Fibroblast of skin of left quadriceps (primary cell): ENCODE measurements at regions not wholly inside any gene's neighbourhood (a gene's known extent, or its start where the extent isn't known, plus 50 kb on each side); places are given as distances from the start of the nearest gene placed in this dataset.
"Not testable (repeated sequence)": the region's sequence is repeated elsewhere in the genome, so short reads cannot be mapped to it uniquely, and the experiment has no call there.

Experiments
- DNase-seq, 2 experiments: peaks; one replicate each; pipeline ENCODE4 v3.0.0-alpha.2; 2013; ENCODE audit warnings: low read depth in 2 of 2

DNA sequence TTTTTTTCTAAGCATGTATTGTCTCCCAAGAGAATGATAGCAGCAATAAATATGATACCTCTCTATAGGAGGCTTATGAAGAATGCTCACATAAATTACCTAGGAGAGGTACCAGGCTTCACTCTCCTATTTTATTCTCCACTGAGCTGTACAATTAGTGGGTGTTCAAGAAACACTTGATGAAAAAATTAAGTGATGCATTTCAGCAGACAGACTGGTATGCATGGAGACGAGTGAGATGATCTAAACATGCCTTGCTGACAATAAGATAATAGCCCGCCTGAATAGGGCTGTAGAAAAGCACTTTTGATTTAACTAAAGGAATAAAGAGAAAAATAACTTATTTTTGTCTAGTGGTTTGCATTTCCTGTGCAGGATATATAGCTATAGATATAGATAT lies 1449.7 kb downstream of the GATA3 start:
- no peak for DNase-seq

DNA sequence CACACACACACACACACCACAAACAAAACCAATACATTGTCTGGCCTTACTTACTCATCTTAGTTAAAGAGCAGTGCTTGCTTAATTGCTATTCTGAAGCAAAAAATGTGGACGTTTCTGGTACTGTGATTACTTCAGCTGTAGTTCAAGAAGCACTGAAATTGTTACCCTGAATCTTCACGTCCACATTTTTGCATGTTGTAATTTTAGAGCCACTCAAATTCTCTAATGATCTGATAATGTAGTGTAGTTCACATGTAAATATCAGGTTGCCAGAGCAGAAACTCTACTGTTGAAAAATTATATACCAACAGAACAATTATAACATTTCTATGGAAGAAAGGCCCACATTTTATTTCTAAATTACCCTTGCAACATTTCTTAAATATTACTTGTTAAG lies 1451.1 kb downstream of the GATA3 start:
- no peak for DNase-seq

DNA sequence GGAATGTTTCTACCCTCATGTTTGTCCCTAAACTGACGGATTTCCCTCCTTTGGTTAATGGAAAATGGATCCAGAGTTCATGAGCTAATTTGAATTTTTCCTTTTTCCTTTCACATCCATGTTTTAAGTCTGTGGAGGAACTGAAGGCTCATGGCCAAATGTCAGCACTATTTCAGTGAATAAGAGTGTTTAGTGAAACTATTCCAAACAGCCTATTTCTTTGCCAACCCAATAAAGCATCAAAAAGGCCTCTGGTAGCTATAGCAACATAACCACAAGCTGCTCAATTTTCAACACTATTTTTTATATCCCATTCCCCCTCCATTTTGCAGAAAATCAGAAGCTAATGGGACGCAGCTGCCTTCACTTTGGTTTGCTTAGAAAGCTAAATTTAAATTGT lies 1454.1 kb downstream of the GATA3 start:
- no peak for DNase-seq

DNA sequence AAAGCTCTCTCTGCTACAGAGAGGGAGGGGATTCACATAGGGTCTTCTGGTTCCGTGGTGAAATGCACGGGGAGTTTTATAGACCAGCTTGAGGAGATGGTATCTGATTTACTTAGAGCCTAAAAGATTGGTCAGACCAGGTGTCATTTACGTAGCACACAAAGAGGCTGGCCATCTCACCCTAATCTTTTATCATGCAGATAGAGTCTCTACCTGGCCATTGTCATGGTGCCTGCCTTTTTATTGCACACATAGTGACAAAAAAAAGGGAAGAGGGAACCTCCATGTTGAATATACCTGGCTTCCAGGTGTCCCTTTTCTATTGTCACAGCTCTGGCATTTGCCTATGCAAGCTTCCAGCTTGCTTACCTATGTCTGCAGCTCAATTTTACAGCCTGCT lies 1456.1 kb downstream of the GATA3 start:
- no peak for DNase-seq

DNA sequence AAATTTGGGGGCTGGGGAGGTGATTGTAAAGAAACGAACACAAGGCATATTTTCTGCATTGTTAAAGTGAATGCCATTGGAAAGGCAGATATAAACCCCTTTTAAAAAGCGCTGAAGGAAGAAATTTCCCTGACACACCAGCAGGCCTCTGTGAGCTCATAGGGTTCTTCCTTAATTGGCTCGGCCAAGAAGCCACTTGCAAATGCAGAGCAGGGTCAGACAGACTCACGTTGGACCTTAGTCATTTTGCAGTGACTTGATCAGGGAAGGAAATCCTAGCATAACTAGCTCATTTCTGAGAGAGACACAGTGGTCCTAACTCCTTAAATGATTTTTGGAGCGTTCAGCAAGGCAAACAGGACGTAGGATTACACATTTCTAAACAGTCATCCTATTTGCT lies 1461.4 kb downstream of the GATA3 start:
- no peak for DNase-seq

DNA sequence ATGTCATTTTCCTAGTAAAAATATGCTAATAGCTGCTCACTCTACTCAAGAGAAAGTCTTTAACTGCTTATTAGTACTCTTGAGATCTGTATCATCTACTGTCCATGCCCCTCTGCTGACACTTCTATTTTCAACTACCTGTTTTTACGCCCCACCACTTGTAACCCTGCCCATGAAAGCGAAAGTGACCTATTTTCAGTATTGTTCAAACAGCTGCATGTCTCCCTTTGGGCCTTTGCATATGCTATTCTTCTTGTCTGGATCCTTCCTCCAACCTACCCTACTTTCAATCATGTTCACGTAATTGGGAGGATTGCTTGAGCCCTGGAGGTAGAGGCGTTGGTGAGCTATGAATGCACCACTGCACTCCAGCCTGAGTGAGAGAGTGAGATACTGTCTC lies 1481.3 kb downstream of the GATA3 start:
- DNase-seq, result no peak

DNA sequence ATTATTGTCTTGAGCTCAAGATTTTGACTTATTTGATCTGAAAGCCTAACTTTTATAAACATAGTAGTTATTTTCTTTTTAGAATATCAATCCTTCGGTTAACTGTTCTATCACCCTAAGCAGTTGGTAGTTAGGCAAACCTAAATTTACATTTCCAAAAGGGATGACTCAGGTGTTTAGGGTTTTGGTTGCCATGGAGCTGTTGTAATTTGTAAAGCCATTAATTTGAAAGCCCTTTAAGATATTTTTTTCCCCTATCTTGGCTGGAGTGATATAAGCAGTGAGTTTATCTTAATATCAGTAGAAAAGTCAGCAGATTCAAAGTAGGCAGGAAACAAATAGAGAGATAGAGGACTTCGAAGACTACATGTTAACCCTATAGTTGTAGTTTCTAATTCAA lies 1472.6 kb upstream of the CELF2 start:
- DNase-seq, result no peak

DNA sequence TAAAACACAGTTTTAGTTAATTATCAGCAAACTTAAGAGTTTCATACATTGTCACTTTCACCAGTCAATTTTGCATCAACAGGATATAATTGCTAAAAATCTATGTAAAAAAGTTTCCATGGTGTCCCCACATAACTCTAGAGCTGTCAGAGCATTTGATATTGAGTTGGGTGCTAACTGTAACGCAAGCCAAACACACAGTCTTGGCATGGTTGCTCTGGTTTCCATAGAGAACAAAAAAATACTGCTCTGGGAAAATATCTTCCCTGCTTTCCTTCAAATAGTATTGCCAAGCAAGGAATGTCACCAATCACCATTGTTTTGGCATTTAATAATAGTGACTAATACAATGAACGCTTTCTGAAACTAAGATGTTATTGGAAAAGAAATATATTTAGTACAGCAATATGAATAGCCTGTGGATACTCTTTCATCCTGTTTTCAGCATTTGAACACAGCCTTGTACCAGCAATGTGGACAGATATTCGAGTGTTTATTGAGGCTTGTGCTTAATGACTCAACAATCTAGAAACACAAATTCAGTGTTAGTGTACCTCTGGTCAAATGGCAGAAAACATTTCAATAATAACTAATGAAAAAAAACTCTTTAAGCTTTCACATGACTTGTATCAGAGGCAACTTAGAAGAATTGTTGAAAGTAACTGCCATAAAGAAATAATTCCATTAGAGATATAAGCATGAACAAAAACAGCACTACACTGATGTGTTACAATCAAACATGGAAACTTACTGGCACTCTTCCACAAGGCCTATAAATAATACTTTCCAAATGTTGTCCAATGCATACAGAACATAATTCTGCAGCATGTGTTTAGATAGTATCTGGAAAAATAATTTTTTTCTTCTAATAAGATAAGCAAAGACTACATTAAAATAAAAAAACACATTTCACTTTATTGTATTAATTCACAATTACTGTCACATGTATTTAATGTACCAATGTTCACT lies 1469.5 kb upstream of the CELF2 start:
- DNase-seq, result no peak

DNA sequence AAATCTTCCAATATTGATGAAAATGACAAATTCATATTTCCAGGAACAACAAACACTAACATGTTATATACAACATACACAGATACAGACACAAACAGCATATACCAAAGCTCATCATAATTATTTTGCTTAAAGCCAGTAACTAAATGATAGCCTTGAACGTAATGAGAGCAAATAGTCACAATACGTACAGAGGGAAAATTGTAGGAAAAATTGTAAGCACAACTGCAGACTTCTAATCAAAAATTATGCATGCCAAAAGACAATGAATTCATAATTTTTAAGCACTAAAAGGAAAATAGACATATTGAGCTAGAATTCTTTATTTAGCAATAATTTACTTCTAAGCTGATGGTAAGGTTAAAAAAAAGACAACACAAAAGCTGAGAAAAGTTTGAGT lies 1466.9 kb upstream of the CELF2 start:
- no peak for DNase-seq

DNA sequence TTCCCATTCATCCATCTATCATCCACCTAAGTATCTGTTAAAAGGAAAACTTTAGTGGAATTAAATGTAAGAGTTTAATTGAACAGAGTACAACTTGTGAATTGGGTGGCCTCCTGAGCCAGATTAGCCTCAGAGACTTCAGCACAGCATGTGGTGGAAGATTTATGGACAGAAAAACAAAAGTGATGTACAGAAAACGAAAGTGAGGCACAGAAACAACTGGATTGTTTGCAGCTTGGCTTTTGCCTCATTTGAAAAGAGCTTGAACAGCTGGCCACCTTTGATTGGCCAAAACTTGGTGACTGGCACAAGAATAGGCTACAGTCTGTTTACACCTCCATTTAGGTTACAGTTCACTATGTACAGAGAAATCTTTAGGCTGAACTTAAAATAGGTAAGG lies 1463.4 kb upstream of the CELF2 start:
- DNase-seq, result no peak

DNA sequence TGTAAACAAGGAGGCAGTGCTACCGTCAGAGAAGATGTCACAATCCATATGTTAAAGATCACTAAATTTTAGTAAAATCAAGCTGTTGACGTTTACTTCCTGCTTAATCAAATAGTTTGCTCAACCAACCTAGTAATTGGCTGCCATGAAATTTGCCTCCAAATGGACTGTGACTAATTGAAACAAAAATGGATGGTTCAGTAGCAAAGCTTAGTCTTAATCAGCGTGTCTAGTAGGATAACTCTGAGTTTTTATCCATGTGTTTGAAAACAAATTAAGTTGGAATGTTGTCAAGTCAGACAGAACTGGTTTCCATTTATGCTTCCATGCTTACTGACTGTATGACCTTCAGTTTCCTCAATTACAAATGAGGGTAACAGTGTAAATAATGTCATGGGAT lies 1456.7 kb upstream of the CELF2 start:
- DNase-seq, result no peak

DNA sequence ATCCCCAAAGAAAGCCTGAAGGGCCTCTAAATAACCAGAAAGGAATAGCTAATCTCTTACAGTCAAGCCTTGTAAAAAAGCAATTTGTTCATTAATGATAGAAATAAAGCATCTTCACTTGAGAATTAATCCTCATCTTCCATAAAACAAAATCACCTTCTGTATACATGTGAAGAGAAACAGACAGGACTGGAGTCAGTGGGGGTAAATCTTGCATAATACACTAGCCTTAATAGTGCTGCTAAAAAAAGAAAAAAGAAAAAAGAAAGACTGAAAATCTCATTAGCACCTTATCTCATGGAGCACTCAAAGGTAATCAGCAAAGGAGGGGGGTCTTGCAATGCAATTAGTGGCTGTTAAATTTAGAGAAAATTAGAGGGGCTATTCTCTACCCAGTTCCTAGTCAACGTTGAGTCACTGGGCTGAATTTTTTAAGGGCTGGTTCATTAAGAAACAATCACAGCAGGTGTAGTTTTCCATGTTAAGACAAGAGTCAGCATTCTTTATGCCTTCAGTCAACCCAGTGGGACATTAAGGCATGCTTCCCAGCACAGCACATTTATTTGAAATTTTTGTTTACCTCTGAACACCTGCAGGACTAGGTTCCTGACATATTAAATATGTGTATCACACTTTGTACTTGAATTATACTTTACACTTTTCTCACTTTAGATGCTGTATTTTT lies 1455.7 kb upstream of the CELF2 start:
- DNase-seq, result no peak

DNA sequence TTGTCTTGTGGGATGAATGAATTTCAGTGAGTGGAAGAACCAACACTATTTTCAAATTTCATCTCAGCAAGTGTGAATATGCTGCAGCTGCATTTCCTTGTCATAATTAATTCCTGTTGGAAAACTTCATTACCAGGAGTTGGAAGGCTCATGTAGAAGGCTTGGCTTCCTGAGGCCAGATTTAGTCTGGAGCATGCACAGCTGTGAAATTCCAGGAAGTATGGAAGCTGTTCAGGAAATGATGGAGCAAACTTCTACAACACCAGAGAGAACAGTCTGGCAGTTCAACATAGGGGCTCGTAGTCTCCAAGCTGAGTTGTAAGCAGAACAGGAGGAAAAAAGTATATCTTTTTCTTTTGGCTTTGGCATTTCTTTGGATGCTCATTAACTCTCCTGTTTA lies 1439.9 kb upstream of the CELF2 start:
- DNase-seq, result no peak

DNA sequence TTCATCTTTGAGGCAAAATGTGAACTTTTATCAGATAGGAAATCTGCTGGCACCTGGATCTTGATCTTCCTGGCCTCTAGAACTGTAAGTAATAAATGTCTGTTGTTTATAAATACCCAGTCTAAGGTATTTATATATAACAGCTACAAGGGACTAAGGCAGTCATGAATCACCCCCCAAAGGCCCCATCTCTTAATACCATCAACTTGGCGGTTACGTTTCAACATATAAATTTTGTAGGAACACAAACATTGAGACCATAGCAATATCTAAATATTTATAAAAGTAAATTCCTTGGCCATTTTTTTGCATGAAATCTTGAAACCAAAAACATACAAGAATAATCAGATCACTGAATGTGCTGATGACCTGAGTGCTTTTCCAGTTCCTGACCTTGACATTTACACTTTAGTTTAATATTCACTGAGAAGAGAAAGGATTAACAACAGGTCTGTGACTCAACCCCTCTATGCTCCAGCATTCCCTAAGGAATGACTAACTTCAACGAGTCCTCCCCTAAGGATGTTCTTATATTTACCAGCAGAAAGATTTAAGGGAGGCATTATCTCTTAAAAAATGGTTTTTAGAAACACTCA lies 1438.5 kb upstream of the CELF2 start:
- peak in 1 of 2 experiments; percentile 4 for DNase-seq

DNA sequence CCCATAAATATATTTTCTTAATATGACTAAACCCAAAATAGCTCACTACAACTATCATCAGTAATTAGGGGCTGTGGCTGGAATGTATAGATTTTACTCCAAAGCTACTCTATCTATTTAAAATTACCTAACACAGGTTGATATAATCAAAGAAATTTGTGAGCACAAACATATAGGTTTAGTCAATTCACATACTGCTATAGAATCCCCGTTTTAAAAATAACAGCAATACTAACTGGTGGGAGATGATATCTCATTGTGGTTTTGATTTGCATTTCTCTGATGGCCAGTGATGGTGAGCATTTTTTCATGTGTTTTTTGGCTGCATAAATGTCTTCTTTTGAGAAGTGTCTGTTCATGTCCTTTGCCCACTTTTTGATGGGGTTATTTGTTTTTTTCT lies 1434.9 kb upstream of the CELF2 start:
- not testable (repeated sequence) for DNase-seq

DNA sequence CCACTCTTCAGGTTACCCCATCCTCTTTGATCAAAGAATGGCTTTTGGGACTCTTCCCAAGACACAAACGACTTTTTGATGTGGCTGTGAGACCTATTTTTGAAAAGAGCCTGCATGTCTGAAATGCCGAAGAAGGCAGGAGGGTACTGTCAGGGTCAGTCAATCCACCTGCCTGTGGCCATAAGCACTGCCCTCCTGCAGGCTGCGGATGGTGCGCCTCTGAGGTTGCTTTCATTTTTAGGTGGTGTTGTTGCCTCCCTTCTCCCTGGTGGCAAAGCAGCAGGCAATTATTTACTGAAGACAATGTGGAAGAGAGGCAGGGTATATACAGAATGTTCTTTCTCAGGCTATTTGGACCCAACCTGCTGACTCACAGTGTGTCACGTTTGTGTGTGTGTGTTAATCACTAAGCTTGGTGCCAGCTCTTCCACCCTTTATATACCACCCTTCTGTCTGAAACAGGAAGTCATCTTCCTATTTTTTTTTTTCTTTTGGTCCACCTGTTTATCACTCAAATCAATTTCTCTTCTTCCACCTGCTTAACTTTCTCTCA lies 1421.2 kb upstream of the CELF2 start:
- DNase-seq, result no peak

DNA sequence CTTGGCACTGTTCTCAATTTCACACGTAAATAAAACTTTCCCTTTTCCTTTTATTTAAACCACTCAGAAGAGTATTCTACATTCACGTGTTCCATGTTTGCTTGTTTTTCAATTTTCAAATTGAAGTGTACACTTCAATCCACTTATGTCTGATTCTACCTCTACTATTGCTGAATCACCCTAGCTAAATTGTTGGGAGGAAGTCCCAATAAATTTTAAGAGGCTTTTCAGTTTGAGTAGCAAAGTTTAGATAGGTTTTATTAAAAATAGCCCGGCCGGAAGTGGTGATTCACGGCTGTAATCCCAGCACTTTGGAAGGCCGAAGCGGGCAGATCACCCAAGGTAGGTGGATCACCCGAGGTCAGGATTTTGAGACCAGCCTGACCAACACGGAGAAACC lies 1414.7 kb upstream of the CELF2 start:
- DNase-seq, result no peak

DNA sequence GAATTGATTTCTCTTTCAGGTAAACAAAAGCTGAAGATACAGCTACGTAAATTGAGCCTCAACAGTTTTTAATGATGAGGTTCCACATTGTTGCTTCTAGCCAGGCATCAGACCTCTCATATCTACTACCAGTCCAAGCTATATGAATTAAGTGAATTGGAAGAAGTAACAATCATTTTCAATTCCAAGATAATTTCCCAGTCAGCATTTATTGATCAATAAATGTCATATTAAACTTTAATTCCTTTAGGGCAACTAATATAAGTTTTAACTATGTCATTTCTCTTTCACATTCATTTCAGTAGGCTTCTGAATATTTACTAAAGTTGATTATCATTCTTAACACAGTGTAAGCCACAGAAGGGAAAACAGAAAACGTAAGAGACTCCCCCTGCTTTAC lies 1413.7 kb upstream of the CELF2 start:
- DNase-seq, result no peak

DNA sequence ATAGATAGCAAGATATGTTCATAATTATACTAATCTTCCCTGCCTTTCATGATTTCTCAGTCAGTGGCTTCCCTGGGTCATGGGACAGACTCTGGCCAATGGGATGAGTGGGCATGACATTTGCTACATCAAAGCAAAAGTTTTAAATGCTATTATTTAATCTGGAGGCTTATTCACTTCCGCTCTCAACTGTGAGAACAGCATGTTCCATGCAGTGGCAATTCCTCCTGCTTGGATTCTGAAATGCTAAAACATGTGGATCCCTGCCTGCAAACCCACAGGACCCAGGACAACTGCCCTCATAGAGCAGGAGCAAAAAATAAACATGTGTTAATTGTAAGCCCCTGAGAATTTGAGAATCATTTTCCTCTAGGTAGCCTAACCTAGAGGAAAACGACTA lies 1412.4 kb upstream of the CELF2 start:
- no peak for DNase-seq

DNA sequence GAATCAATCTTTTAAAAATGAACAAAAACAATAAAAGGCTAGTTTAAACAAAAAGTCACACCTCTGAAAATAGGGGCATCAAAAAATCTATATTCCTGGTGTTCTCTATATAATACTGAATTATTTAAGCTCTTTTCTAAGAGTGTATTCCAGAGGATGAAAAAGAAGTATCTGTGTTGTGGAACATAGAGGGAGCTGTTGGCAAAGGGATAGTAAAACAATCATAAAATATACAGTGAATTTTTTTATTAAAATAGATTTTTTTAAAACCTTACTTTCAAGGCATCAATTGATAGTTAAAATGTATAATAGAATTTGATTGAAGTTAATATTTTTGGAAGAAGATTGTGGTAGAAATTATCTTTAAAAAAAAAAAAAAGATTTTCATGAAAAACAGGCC lies 1409.1 kb upstream of the CELF2 start:
- DNase-seq, result no peak

DNA sequence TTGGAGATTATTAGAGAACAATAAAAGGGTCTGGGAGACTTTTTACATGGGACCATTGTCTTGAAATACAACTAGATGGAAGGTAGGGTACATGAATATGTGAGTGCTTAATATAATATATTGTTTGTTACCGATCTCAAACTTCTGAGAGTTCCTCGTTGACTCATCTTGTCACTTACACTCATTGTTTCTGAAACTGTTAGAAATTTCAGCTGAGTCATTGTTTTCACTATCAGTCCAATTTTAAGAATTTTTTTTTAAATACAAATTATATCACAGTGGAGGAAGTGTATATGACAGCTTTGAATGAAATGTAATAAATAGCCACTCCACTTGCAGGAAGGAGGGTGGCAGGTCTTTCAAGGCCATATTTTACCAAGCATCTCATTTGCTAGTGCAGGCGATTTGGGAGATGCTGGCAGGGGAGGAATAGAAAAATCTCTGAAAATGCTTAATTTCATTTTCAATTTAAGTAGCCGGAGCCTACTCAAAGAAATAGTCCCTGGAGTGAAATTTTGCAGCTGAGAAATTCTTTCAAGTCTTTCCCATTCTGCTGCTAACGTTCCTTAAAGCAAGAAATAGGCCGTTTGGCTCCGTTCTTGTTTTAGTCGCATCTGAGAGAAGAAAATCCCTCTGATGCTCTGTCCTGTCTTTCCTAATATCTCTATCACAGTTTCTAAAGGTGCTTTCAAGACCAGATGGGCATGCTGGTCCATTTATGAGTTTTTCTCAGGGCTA lies 1404.2 kb upstream of the CELF2 start:
- DNase-seq, result no peak

DNA sequence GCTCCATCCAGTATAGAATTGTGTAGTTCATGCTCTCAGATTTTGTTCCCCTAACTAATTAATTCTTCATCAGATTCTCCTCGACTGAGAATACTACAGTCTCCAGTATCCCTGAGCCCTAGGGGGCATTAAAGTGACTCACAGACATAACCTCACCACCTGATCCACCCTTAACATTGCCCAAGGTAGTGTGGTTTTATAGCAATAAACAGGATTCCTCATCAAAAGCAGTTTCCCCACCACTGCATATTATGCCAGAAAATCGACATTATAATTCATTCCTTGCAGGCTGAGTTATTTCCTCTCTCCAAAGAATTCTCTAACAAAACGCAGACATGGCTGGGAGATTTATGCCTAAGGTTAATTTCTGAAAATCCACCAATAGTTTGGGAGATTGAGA lies 1402.5 kb upstream of the CELF2 start:
- peak; percentile 59 to 63 for DNase-seq
